ENCODE measurements at regions not wholly inside any gene's neighbourhood (a gene's known extent, or its start where the extent isn't known, plus 50 kb on each side); places are given as distances from the start of the nearest gene placed in this dataset.

DNA sequence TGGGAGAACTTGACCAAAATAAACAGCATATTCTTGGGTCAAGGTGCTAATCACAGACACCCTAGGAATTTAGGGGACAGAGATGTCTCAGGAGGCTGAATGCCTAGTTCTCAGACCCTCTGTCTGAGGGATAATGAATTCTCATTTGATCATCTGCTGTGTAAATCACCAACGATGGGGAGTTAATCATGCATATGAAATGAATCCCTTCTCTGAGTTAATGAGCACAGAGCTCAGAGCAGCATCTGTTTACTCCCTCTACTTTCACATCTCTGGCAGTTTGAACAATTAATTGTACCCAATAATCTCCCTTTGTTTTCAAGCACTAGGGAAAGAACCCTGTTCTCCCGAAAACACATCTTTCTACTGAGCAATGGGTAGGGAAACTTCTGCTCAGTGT is 129.4 kb upstream of the SRRM4 start:
- Mint-ChIP-seq H3K27me3 (ENCODE audit: low read depth in 2 of 2) (peaks cover 2 to 6% of the 10 kb centered on the region in 2 donors), H3K9me3 (peaks cover 0 to 2% of the 10 kb centered on the region in 2 donors), H3K27ac (no peak overlapping the region), H3K4me1 (no peaks in the 10 kb centered on the region), H3K4me3 (no peak overlapping the region), H3K36me3 (no peaks in the 10 kb centered on the region)
- ATAC-seq (no peak), DNase-seq (no peak)
- intact Hi-C loops (cut with micrococcal nuclease) = no loop called here
- H3K4me1 ChIP-seq (ENCODE audit: control insufficient read depth, insufficient read depth, low read length) = no peaks in the 10 kb centered on the region
- TF ChIP-seq, protein P1, sequence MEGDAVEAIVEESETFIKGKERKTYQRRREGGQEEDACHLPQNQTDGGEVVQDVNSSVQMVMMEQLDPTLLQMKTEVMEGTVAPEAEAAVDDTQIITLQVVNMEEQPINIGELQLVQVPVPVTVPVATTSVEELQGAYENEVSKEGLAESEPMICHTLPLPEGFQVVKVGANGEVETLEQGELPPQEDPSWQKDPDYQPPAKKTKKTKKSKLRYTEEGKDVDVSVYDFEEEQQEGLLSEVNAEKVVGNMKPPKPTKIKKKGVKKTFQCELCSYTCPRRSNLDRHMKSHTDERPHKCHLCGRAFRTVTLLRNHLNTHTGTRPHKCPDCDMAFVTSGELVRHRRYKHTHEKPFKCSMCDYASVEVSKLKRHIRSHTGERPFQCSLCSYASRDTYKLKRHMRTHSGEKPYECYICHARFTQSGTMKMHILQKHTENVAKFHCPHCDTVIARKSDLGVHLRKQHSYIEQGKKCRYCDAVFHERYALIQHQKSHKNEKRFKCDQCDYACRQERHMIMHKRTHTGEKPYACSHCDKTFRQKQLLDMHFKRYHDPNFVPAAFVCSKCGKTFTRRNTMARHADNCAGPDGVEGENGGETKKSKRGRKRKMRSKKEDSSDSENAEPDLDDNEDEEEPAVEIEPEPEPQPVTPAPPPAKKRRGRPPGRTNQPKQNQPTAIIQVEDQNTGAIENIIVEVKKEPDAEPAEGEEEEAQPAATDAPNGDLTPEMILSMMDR (IDR thresholded peaks at IDR 0.05) = no peak
- H3K27ac ChIP-seq (ENCODE audit: low read length) = no peak overlapping the region
- 60% methylated on average over 2 of the region's 2 CpGs for WGBS (ENCODE audit: insufficient coverage)
- H3K4me3 ChIP-seq (ENCODE audit: low read length) = no peak overlapping the region
- no peaks in the 10 kb centered on the region for H3K36me3 ChIP-seq (ENCODE audit: control insufficient read depth, insufficient read depth, low read length)
- no peaks in the 10 kb centered on the region for H3K9me3 ChIP-seq (ENCODE audit: control insufficient read depth, insufficient read depth, low read length)
- H3K27me3 ChIP-seq (ENCODE audit: control insufficient read depth, insufficient read depth, low read length) = no peaks in the 10 kb centered on the region

DNA sequence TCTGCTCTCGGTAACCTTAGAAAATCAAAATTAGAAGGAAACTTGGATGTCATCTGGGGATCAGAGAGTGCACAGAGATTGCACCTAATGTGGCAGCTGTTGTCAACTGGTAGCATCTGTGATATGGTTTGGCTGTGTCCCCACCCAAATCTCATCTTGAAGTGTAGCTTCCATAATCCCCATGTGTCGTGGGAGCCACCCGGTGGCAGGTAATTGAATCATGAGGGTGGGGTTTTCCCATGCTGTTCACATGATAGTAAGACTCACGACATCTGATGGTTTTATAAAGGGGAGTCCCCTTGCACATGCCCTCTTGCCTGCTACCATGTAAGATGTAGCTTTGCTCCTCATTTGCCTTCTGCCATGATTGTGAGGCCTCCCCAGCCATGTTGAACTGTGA is 127.7 kb upstream of the SRRM4 start:
- H3K9me3 ChIP-seq (ENCODE audit: control insufficient read depth, insufficient read depth, low read length) = no peaks in the 10 kb centered on the region
- no peak overlapping the region for H3K27ac Mint-ChIP-seq
- 75% methylated on average over 4 of the region's 4 CpGs for WGBS (ENCODE audit: insufficient coverage)
- no peaks in the 10 kb centered on the region for H3K36me3 ChIP-seq (ENCODE audit: control insufficient read depth, insufficient read depth, low read length)
- H3K27me3 Mint-ChIP-seq (ENCODE audit: low read depth in 2 of 2) = peaks cover 0 to 2% of the 10 kb centered on the region in 2 donors
- ATAC-seq (no peak), DNase-seq (no peak)
- H3K4me3 ChIP-seq (ENCODE audit: low read length) = no peak overlapping the region
- intact Hi-C loops (cut with micrococcal nuclease) = no loop called here
- no peaks in the 10 kb centered on the region for H3K36me3 Mint-ChIP-seq
- no peaks in the 10 kb centered on the region for H3K4me1 Mint-ChIP-seq
- H3K4me3 Mint-ChIP-seq = no peak overlapping the region
- no peaks in the 10 kb centered on the region for H3K27me3 ChIP-seq (ENCODE audit: control insufficient read depth, insufficient read depth, low read length)
- TF ChIP-seq, protein P1 (IDR thresholded peaks at IDR 0.05) = no peak
- peaks cover 0 to 2% of the 10 kb centered on the region in 2 donors for H3K9me3 Mint-ChIP-seq
- H3K27ac ChIP-seq (ENCODE audit: low read length) = no peak overlapping the region
- no peaks in the 10 kb centered on the region for H3K4me1 ChIP-seq (ENCODE audit: control insufficient read depth, insufficient read depth, low read length)

DNA sequence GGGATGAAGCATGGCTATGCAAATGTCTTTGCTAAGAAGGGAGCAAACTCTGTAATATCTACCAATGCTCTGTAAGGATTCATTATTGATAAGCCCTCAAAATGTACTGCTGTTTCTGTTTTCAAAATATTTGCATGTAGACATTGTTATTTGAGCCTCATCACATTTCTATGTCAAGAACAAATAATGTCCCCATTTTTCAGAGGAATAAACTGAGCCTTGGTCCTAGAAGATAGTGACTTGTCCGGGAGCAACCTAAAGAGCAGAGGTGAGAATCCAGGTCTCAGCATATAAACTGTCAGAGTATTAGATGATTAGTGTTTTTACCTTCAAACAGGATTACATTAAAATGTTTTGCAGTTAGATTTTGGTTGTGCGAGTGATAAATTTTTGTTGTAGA is 125.5 kb upstream of the SRRM4 start:
- TF ChIP-seq, protein P1 (IDR thresholded peaks at IDR 0.05) = no peak
- peaks cover 0 to 2% of the 10 kb centered on the region in 2 donors for H3K9me3 Mint-ChIP-seq
- H3K36me3 Mint-ChIP-seq = no peaks in the 10 kb centered on the region
- no peak overlapping the region for H3K27ac Mint-ChIP-seq
- H3K27me3 Mint-ChIP-seq (ENCODE audit: low read depth in 2 of 2) = peaks cover 0 to 2% of the 10 kb centered on the region in 2 donors
- ATAC-seq (no peak), DNase-seq (no peak)
- Histone ChIP-seq H3K27ac (ENCODE audit: low read length) (no peak overlapping the region), H3K4me3 (ENCODE audit: low read length) (no peak overlapping the region), H3K27me3 (ENCODE audit: control insufficient read depth, insufficient read depth, low read length) (no peaks in the 10 kb centered on the region), H3K9me3 (ENCODE audit: control insufficient read depth, insufficient read depth, low read length) (no peaks in the 10 kb centered on the region), H3K36me3 (ENCODE audit: control insufficient read depth, insufficient read depth, low read length) (no peaks in the 10 kb centered on the region), H3K4me1 (ENCODE audit: control insufficient read depth, insufficient read depth, low read length) (no peaks in the 10 kb centered on the region)
- intact Hi-C loops (cut with micrococcal nuclease) = no loop called here
- H3K4me3 Mint-ChIP-seq = no peak overlapping the region
- WGBS (ENCODE audit: insufficient coverage) = 92% methylated on average over 1 of the region's 2 CpGs
- H3K4me1 Mint-ChIP-seq = no peaks in the 10 kb centered on the region

DNA sequence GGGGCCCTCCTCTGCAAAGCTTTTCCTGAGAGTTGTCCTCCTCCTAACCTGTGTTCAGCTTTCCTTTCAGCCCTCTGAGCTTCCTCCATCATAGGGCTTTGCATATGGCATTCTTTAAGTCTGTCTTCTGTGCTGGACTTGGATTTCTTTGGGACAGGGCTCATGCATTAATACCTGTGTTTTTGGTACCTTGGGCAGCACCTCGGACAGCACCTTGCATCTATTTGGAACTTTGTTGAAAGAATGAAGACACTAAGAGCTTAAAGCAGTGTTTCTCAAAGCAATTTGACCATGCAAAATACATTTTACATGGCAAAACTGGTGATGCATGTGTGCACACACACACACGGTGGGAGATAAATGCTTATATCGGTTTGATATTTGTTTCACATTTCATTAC is 115.0 kb upstream of the SRRM4 start:
- no peaks in the 10 kb centered on the region for H3K9me3 ChIP-seq (ENCODE audit: control insufficient read depth, insufficient read depth, low read length)
- TF ChIP-seq, protein P1 (IDR thresholded peaks at IDR 0.05) = no peak
- no peaks in the 10 kb centered on the region for H3K36me3 ChIP-seq (ENCODE audit: control insufficient read depth, insufficient read depth, low read length)
- intact Hi-C loops (cut with micrococcal nuclease) = no loop called here
- no peak overlapping the region for H3K27ac Mint-ChIP-seq
- DNase-seq (no peak), ATAC-seq (no peak)
- peaks cover 3 to 7% of the 10 kb centered on the region in 2 donors for H3K27me3 Mint-ChIP-seq (ENCODE audit: low read depth in 2 of 2)
- no peaks in the 10 kb centered on the region for H3K4me1 Mint-ChIP-seq
- no peaks in the 10 kb centered on the region for H3K36me3 Mint-ChIP-seq
- no peak overlapping the region for H3K4me3 ChIP-seq (ENCODE audit: low read length)
- H3K27ac ChIP-seq (ENCODE audit: low read length) = no peak overlapping the region
- no peaks in the 10 kb centered on the region for H3K27me3 ChIP-seq (ENCODE audit: control insufficient read depth, insufficient read depth, low read length)
- H3K4me1 ChIP-seq (ENCODE audit: control insufficient read depth, insufficient read depth, low read length) = no peaks in the 10 kb centered on the region
- H3K4me3 Mint-ChIP-seq = no peak overlapping the region
- WGBS (ENCODE audit: insufficient coverage) = 0% methylated on average over 1 of the region's 3 CpGs
- peaks cover 0 to 3% of the 10 kb centered on the region in 2 donors for H3K9me3 Mint-ChIP-seq

Data from natural killer cell (primary cell).